ENCODE measurements at regions not wholly inside any gene's neighbourhood (a gene's known extent, or its start where the extent isn't known, plus 50 kb on each side); places are given as distances from the start of the nearest gene placed in this dataset.
"Not testable (repeated sequence)": the region's sequence is repeated elsewhere in the genome, so short reads cannot be mapped to it uniquely, and the experiment has no call there.

DNA sequence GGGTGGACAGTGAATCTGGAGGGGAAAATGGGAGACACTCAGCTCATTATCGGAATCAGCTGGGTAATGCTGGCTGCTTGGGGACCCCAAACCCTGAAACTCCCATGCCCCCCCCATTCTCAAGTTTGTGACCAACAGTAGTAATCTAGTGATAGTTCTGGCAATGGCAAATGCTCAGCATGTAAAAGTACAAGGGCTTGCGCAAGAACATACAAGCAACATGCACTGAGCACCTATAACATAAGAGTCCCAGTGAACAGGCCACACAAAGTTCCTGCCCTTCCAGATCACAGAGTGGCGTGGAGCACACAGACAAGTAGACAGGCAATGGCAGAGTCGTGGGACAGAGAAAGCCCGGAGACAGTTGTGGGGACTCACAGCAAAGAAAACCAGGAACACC is 407.9 kb downstream of the MED13L start:
- Histone ChIP-seq H3K4me1 (ENCODE audit: insufficient read depth, low read length) (peaks cover 30% of the 10 kb centered on the region), H3K36me3 (ENCODE audit: insufficient read depth, low read length) (no peaks in the 10 kb centered on the region), H3K9me3 (ENCODE audit: control insufficient read depth, insufficient read depth, low read length) (no peaks in the 10 kb centered on the region), H3K9ac (ENCODE audit: low read depth, low read length) (no peak overlapping the region)

DNA sequence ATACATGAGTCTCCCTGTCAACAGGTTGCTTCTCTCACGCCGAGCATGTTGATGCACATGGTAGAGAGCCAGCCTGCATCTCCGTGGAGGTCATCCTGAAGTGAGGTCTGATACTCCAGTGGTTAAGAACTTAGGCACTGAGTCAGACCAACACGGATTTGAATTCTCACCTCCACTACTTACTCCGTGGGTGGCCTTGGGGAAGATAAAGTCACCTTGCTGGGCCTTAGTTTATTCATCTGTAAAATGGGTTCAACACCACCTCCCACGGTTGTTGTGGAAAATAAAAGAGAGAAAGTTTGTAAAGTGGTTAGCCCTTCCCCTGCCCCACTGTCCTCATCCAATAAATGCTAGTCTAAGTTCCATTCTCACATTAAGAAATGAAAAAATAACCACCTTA is 408.9 kb downstream of the MED13L start:
- Histone ChIP-seq H3K4me1 (ENCODE audit: insufficient read depth, low read length) (peaks cover 30% of the 10 kb centered on the region), H3K9me3 (ENCODE audit: control insufficient read depth, insufficient read depth, low read length) (no peaks in the 10 kb centered on the region), H3K9ac (ENCODE audit: low read depth, low read length) (no peak overlapping the region), H3K36me3 (ENCODE audit: insufficient read depth, low read length) (no peaks in the 10 kb centered on the region)

- peaks cover 34% of the 10 kb centered on the region for H3K4me1 ChIP-seq (ENCODE audit: insufficient read depth, low read length)
- no peaks in the 10 kb centered on the region for H3K9me3 ChIP-seq (ENCODE audit: control insufficient read depth, insufficient read depth, low read length)
- H3K36me3 ChIP-seq (ENCODE audit: insufficient read depth, low read length), result no peaks in the 10 kb centered on the region
- H3K9ac ChIP-seq (ENCODE audit: low read depth, low read length), result no peak overlapping the region
Observed at GRCh38 chr12:115867854-115868253, 409.6 kb downstream of the MED13L start.

DNA sequence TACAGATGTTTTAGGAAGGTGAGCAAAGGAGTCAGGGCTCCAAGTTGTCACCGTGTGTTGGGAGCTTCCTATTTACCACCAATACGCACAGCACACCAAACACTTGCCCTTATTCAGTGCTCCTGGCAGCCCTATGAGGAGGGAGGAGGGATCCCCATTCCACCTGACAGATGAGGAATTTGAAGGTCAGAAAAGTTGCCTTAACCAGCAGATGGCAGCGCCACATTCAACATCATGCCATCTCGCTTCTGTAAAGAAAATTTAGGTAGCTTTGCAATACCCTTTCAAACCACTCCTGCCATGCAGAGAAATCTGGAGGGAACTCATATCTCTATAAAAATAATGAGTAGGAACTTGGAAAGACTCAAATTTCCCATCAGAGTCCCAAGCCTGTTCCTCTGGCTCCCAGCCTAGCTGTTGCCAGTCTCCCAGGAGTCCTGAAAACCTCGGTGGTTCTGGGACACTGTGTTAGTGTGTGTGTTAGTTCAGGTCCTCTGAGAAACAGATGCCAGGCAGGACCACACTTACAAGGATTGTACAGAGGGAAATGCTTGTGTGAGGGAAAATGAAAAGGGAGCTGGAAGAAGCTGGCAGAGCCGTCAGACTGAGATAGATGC is 410.5 kb downstream of the MED13L start:
- peaks cover 26% of the 10 kb centered on the region for H3K4me1 ChIP-seq (ENCODE audit: insufficient read depth, low read length)
- H3K36me3 ChIP-seq (ENCODE audit: insufficient read depth, low read length), result no peaks in the 10 kb centered on the region
- no peak overlapping the region for H3K9ac ChIP-seq (ENCODE audit: low read depth, low read length)
- H3K9me3 ChIP-seq (ENCODE audit: control insufficient read depth, insufficient read depth, low read length), result no peaks in the 10 kb centered on the region

DNA sequence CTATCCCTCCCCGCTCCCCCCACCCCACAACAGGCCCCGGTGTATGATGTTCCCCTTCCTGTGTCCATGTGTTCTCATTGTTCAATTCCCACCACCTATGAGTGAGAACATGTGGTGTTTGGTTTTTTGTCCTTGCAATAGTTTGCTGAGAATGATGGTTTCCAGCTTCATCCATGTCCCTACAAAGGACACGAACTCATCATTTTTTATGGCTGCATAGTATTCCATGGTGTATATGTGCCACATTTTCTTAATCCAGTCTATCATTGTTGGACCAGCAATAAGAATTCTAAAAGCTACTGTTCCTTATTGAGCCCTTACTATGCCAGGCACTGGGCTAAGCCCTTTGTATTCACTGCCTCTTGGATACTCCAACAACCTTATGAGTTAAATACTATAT is 411.2 kb downstream of the MED13L start:
- H3K9ac ChIP-seq (ENCODE audit: low read depth, low read length); H3K9me3 ChIP-seq (ENCODE audit: control insufficient read depth, insufficient read depth, low read length); H3K36me3 ChIP-seq (ENCODE audit: insufficient read depth, low read length): not testable (repeated sequence)
- peaks cover 21% of the 10 kb centered on the region for H3K4me1 ChIP-seq (ENCODE audit: insufficient read depth, low read length)

- H3K9me3 ChIP-seq (ENCODE audit: control insufficient read depth, insufficient read depth, low read length), result no peaks in the 10 kb centered on the region
- 0 out of 2 replicates have a peak, but pooled peaks cover 10% of the 10 kb centered on the region for H3K4me1 ChIP-seq (ENCODE audit: insufficient read depth, low read length)
- H3K9ac ChIP-seq (ENCODE audit: low read depth, low read length), result no peak overlapping the region
- no peaks in the 10 kb centered on the region for H3K36me3 ChIP-seq (ENCODE audit: insufficient read depth, low read length)
Observed at GRCh38 chr12:115864396-115864795, 413.1 kb downstream of the MED13L start.

DNA sequence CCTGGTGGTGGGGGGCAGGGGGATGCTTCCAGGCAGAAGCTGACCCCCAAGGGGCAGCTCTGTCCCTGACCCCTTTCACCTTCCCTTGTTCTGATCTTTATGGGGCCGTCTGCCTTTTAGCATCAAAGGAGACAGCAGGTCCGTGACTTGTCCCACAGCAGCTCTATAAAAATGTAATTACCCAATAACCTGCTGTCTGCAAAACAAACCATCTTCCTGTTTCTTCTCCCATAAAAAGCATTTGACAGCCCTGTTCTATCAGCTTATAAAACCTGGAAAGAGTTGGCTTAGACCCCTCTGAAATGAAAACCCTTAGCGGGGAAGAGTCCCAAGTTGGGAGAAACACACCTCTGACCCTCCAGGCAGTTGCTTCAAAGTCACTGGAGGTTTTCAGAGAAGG is 416.9 kb downstream of the MED13L start:
- Histone ChIP-seq H3K36me3 (ENCODE audit: insufficient read depth, low read length) (no peaks in the 10 kb centered on the region), H3K9ac (ENCODE audit: low read depth, low read length) (no peak overlapping the region), H3K9me3 (ENCODE audit: control insufficient read depth, insufficient read depth, low read length) (no peaks in the 10 kb centered on the region), H3K4me1 (ENCODE audit: insufficient read depth, low read length) (0 out of 2 replicates have a peak, but pooled peaks cover 10% of the 10 kb centered on the region)

DNA sequence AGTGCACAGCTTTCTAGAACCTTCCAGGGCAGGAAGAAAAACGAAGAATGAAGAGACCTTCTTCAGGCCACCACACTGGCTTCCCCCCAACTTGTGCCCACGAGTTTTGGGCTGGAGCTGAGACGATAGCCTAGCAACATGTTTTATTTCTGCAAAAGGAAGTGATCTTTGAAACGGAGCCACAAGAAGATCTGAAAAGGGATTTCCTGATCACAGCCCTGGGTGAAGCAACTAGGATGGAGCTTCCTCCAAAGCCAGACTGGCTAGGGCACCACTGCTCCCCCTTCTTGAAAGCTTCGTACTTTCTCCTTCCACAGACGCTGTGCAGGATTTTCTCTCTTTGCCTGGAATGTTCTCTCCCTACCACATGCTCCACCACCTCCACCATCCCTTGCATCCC is 418.3 kb downstream of the MED13L start:
- H3K9ac ChIP-seq (ENCODE audit: low read depth, low read length), result no peak overlapping the region
- H3K36me3 ChIP-seq (ENCODE audit: insufficient read depth, low read length), result no peaks in the 10 kb centered on the region
- no peaks in the 10 kb centered on the region for H3K9me3 ChIP-seq (ENCODE audit: control insufficient read depth, insufficient read depth, low read length)
- H3K4me1 ChIP-seq (ENCODE audit: insufficient read depth, low read length), result 0 out of 2 replicates have a peak, but pooled peaks cover 10% of the 10 kb centered on the region

GRCh38 chr12:115857923-115858322 is 419.6 kb downstream of the MED13L start:
- Histone ChIP-seq H3K36me3 (ENCODE audit: insufficient read depth, low read length) (no peaks in the 10 kb centered on the region), H3K9ac (ENCODE audit: low read depth, low read length) (no peak overlapping the region), H3K9me3 (ENCODE audit: control insufficient read depth, insufficient read depth, low read length) (no peaks in the 10 kb centered on the region), H3K4me1 (ENCODE audit: insufficient read depth, low read length) (0 out of 2 replicates have a peak, but pooled peaks cover 6% of the 10 kb centered on the region)

GRCh38 chr12:115857160-115857920 is 420.2 kb downstream of the MED13L start:
- Histone ChIP-seq H3K9me3 (ENCODE audit: control insufficient read depth, insufficient read depth, low read length) (no peaks in the 10 kb centered on the region), H3K4me1 (ENCODE audit: insufficient read depth, low read length) (0 out of 2 replicates have a peak, but pooled peaks cover 5% of the 10 kb centered on the region), H3K36me3 (ENCODE audit: insufficient read depth, low read length) (no peaks in the 10 kb centered on the region), H3K9ac (ENCODE audit: low read depth, low read length) (no peak overlapping the region)

DNA sequence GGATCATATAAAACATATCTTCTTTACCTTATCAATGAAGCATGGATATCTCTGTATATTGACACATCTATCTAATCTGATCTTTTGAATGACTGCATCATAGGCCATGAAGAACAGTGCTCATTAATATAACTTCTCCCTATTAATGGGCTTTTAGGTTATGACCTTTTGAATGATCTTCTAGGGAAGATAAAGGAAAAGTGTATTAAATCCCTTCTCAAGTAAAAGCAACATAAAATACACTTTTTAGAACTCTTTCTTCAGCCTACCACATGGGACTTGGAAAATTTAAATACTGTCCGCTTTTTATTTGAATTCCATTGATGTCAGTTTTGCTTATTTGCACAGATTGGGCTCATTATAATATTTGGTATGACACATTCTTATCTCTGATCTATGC is 425.4 kb downstream of the MED13L start:
- no peaks in the 10 kb centered on the region for H3K4me1 ChIP-seq (ENCODE audit: insufficient read depth, low read length)
- H3K36me3 ChIP-seq (ENCODE audit: insufficient read depth, low read length), result no peaks in the 10 kb centered on the region
- H3K9ac ChIP-seq (ENCODE audit: low read depth, low read length), result no peak overlapping the region
- H3K9me3 ChIP-seq (ENCODE audit: control insufficient read depth, insufficient read depth, low read length), result no peaks in the 10 kb centered on the region

DNA sequence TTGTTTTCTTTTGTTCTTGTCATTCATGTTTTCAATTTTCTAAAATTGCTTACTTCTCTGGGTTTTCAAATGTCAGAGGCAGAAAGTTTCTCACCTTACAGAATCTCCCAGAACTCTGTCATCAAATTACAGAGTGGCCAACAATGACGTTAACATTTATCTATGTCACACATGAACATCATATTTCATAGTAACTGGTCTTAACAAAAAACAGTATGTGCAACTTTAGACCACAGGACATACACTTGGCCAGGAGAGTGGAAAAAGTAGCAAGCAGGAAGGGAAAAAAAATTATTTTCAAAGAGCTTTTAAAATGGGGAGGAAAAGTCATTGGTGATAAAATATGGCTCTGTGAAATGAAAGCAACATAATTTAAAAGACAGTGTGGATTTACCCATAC is 426.5 kb downstream of the MED13L start:
- Histone ChIP-seq H3K36me3 (ENCODE audit: insufficient read depth, low read length) (no peaks in the 10 kb centered on the region), H3K4me1 (ENCODE audit: insufficient read depth, low read length) (no peaks in the 10 kb centered on the region), H3K9me3 (ENCODE audit: control insufficient read depth, insufficient read depth, low read length) (0 out of 2 replicates have a peak, but pooled peaks cover 2% of the 10 kb centered on the region), H3K9ac (ENCODE audit: low read depth, low read length) (no peak overlapping the region)

- Histone ChIP-seq H3K9me3 (ENCODE audit: control insufficient read depth, insufficient read depth, low read length) (0 out of 2 replicates have a peak, but pooled peaks cover 2% of the 10 kb centered on the region), H3K36me3 (ENCODE audit: insufficient read depth, low read length) (no peaks in the 10 kb centered on the region), H3K9ac (ENCODE audit: low read depth, low read length) (no peak overlapping the region), H3K4me1 (ENCODE audit: insufficient read depth, low read length) (no peaks in the 10 kb centered on the region)
Observed at GRCh38 chr12:115849262-115849943, 428.1 kb downstream of the MED13L start.

DNA sequence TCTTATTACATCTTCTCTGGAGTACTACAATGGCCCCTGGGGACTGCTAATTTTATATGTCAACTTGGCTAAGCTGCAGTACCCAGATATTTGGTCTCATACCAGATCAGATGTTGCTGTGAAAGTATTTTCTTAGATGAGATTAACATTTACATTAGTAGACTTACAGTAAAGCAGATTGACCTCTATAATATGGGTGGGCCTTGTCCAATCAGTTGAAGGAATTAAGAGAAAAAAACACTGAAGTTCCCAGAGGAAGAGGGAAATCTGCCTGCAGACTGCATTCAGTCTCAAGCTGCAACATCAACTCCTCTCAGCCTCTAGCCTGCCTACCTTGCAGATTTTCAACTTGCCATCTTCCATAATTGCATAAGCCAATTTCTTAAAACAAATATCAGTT is 430.1 kb downstream of the MED13L start:
- Histone ChIP-seq H3K9me3 (ENCODE audit: control insufficient read depth, insufficient read depth, low read length) (0 out of 2 replicates have a peak, but pooled peaks cover 2% of the 10 kb centered on the region), H3K36me3 (ENCODE audit: insufficient read depth, low read length) (no peaks in the 10 kb centered on the region), H3K4me1 (ENCODE audit: insufficient read depth, low read length) (no peaks in the 10 kb centered on the region), H3K9ac (ENCODE audit: low read depth, low read length) (no peak overlapping the region)

All from ES-I3 (cell line).